Kidney (tissue), 13 donors: ENCODE measurements at regions not wholly inside any gene's neighbourhood (a gene's known extent, or its start where the extent isn't known, plus 50 kb on each side); places are given as distances from the start of the nearest gene placed in this dataset.

Experiments used
- DNase-seq, 5 donors: peaks; one replicate each; pipeline ENCODE4 v3.0.0-alpha.2; 2013 to 2020
- FAIRE-seq: peaks from 2 replicates; lab custom pipeline; 2012; peaks lifted over from hg19 to GRCh38; lab: Jason Lieb, UNC
- H3K27ac ChIP-seq, 2 donors: one replicate each; pipeline ENCODE4 v1.7.0; 2013; ENCODE audit warnings: low read depth in 2 of 2, low read length in 2 of 2, inconsistent platforms in 1 of 2
- H3K27me3 ChIP-seq: one replicate; pipeline ENCODE4 v1.7.1; 2013; ENCODE audit warnings: low read length, inconsistent platforms; ENCODE audit not compliant: control insufficient read depth, insufficient read depth
- H3K36me3 ChIP-seq, 3 donors: one replicate each; pipeline versions ENCODE4 v1.7.0 to v1.7.1; 2013; ENCODE audit warnings: low read length in 3 of 3, control low read depth in 1 of 3, inconsistent platforms in 1 of 3; ENCODE audit not compliant: insufficient read depth in 3 of 3, control insufficient read depth in 2 of 3
- H3K4me1 ChIP-seq, 3 donors: one replicate each; pipeline versions ENCODE4 v1.7.0 to v1.7.1; 2013; ENCODE audit warnings: low read length in 3 of 3, inconsistent platforms in 1 of 3, low read depth in 1 of 3; ENCODE audit not compliant: control insufficient read depth in 2 of 3, insufficient read depth in 2 of 3
- H3K4me3 ChIP-seq, 3 donors: one replicate each; pipeline versions ENCODE4 v1.7.0 to v1.8.1; 2013; ENCODE audit warnings: low read length in 3 of 3, control low read depth in 1 of 3, inconsistent platforms in 1 of 3
- H3K9ac ChIP-seq, 3 donors: one replicate each; pipeline versions ENCODE4 v1.7.0 to v1.7.1; 2013; ENCODE audit warnings: low read length in 3 of 3, control low read depth in 1 of 3, inconsistent platforms in 1 of 3
- H3K9me3 ChIP-seq, 3 donors: one replicate each; pipeline versions ENCODE4 v1.7.0 to v1.7.1; 2013; ENCODE audit warnings: low read length in 3 of 3, control low read depth in 1 of 3, inconsistent platforms in 1 of 3; ENCODE audit not compliant: control insufficient read depth in 2 of 3, insufficient read depth in 1 of 3
- CTCF ChIP-seq: IDR thresholded peaks from 3 replicates; pipeline ENCODE4 v1.5.1; 2012; ENCODE audit warnings: mild to moderate bottlenecking, moderate library complexity, borderline replicate concordance; ENCODE audit not compliant: insufficient read depth; ENCODE audit errors: extremely low read depth
- intact Hi-C: fragments of 100-400 bp; cut with DNase I; formaldehyde crosslinking; loops from one replicate; pipeline ENCODE4 v1.11.1; 2022
- donor health status: control.
- donor health status: control.
- donor health status: control.
- donor health status: control.
- donor health status: control.
- donor health status: DM: yes; HTN: yes; CAD: no.
- donor health status: Normal renal cell carcinoma (clear cell type).

DNA sequence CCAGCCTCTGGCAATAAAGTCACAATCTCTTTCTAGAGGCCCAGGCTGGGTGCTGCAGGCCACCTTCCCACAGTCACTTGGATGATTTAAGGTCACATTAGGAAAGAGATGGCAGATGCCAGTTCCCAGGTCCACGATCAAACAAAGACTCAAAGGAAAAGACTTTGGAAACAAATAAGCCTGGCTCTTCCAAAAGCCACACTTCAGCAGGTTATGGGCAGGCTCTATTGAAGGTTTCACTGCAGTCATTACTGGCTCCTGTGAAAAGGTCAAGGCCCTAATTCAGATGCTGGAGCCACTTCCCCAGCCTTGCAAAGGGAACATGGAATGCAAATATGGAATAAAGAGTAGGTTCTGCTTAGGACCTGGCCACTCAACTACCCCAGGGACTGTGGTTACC, 104.0 kb upstream of the ZNF32 start:
- no peak overlapping the region for H3K27ac ChIP-seq
- no peak for TF ChIP-seq CTCF

GRCh38 chr10:43751646-43752045, 103.0 kb upstream of the ZNF32 start:
- no peaks in the 10 kb centered on the region for H3K36me3 ChIP-seq
- no peak overlapping the region for H3K9ac ChIP-seq

More for the DNA sequence above, 104.0 kb upstream of the ZNF32 start:
- H3K9me3 ChIP-seq = no peaks in the 10 kb centered on the region
- H3K9ac ChIP-seq = no peak overlapping the region
- no peak overlapping the region for H3K4me3 ChIP-seq
- no peak for FAIRE-seq
- intact Hi-C loops = no loop called here
- H3K27me3 ChIP-seq = no peaks in the 10 kb centered on the region
- no peaks in the 10 kb centered on the region for H3K4me1 ChIP-seq
- no peak for DNase-seq
- no peaks in the 10 kb centered on the region for H3K36me3 ChIP-seq

DNA sequence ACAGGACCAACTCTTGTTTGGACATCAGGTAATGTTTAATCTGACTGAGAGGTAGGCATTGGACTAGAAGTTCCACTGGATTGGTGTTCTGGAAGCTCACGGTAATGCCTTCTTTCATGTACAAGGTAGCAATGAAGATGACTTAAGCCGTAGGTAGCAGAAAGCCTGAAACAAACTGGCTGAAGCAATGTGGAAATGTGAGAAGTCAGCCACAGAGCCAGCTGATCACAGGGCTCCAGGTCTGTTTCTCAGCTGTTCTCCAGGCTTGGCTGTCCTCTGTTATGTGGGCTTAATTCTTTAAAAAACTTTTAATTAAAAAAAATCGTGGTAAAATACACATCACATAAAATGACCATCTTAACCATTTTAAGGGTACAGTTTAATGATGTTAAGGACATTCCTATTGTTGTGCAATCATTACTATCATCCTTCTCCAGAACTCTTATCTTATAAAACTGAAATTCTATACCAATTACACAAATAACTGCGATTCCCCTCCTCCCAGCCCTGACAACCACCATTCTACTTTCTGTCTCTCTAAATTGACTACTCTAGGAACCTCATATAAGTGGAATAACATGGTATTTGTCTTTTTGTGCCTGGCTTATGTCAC, 101.4 kb upstream of the ZNF32 start:
- Histone ChIP-seq H3K9me3 (no peaks in the 10 kb centered on the region), H3K27me3 (no peaks in the 10 kb centered on the region), H3K36me3 (no peaks in the 10 kb centered on the region), H3K9ac (no peak overlapping the region), H3K4me1 (no peaks in the 10 kb centered on the region), H3K27ac (no peak overlapping the region), H3K4me3 (no peak overlapping the region)
- DNase-seq (peak in 1 of 5 donors; percentile 8), FAIRE-seq (no peak)
- intact Hi-C loops = no loop called here
- TF ChIP-seq CTCF = no peak

More at GRCh38 chr10:43751646-43752045, 103.0 kb upstream of the ZNF32 start:
- Histone ChIP-seq H3K27ac (no peak overlapping the region), H3K9me3 (no peaks in the 10 kb centered on the region), H3K4me3 (no peak overlapping the region), H3K4me1 (no peaks in the 10 kb centered on the region), H3K27me3 (no peaks in the 10 kb centered on the region)
- no peak for FAIRE-seq
- intact Hi-C loops = no loop called here
- DNase-seq = no peak
- no peak for TF ChIP-seq CTCF

GRCh38 chr10:43749145-43749576, 100.5 kb upstream of the ZNF32 start:
- Histone ChIP-seq H3K4me3 (no peak overlapping the region), H3K9me3 (no peaks in the 10 kb centered on the region), H3K27ac (no peak overlapping the region), H3K9ac (no peak overlapping the region), H3K27me3 (no peaks in the 10 kb centered on the region), H3K36me3 (no peaks in the 10 kb centered on the region), H3K4me1 (no peaks in the 10 kb centered on the region)
- DNase-seq (no peak), FAIRE-seq (no peak)
- intact Hi-C loops = no loop called here
- TF ChIP-seq CTCF = no peak
